ENCODE measurements at regions not wholly inside any gene's neighbourhood (a gene's known extent, or its start where the extent isn't known, plus 50 kb on each side); places are given as distances from the start of the nearest gene placed in this dataset.

- no peak for DNase-seq (ENCODE audit: low read depth in 2 of 2)
Measured at GRCh38 chr1:239786464-239786863, 305.2 kb upstream of the FMN2 start.

GRCh38 chr1:239792157-239792556, 299.5 kb upstream of the FMN2 start:
- no peak for DNase-seq (ENCODE audit: low read depth in 2 of 2)

- no peak for DNase-seq (ENCODE audit: low read depth in 2 of 2)
Measured at GRCh38 chr1:239795304-239795703, 296.4 kb upstream of the FMN2 start.

- no peak for DNase-seq (ENCODE audit: low read depth in 2 of 2)
Measured at GRCh38 chr1:239799617-239800016, 292.1 kb upstream of the FMN2 start.

GRCh38 chr1:239800861-239801260, 290.8 kb upstream of the FMN2 start:
- no peak for DNase-seq (ENCODE audit: low read depth in 2 of 2)

GRCh38 chr1:239802275-239802674, 289.4 kb upstream of the FMN2 start:
- DNase-seq (ENCODE audit: low read depth in 2 of 2), result no peak

GRCh38 chr1:239803781-239804180, 287.9 kb upstream of the FMN2 start:
- DNase-seq (ENCODE audit: low read depth in 2 of 2), result no peak

- no peak for DNase-seq (ENCODE audit: low read depth in 2 of 2)
Measured at GRCh38 chr1:239804266-239804665, 287.4 kb upstream of the FMN2 start.

GRCh38 chr1:239805042-239805441, 286.6 kb upstream of the FMN2 start:
- no peak for DNase-seq (ENCODE audit: low read depth in 2 of 2)

- DNase-seq (ENCODE audit: low read depth in 2 of 2), result no peak
Measured at GRCh38 chr1:239805851-239806772, 285.6 kb upstream of the FMN2 start.

GRCh38 chr1:239806897-239807296, 284.8 kb upstream of the FMN2 start:
- DNase-seq (ENCODE audit: low read depth in 2 of 2), result no peak

- no peak for DNase-seq (ENCODE audit: low read depth in 2 of 2)
Measured at GRCh38 chr1:239807361-239807760, 284.3 kb upstream of the FMN2 start.

GRCh38 chr1:239810061-239810481, 281.6 kb upstream of the FMN2 start:
- DNase-seq (ENCODE audit: low read depth in 2 of 2), result peak; percentile 52 to 59

- no peak for DNase-seq (ENCODE audit: low read depth in 2 of 2)
Measured at GRCh38 chr1:239811211-239811885, 280.3 kb upstream of the FMN2 start.

- no peak for DNase-seq (ENCODE audit: low read depth in 2 of 2)
Measured at GRCh38 chr1:239812580-239812979, 279.1 kb upstream of the FMN2 start.

GRCh38 chr1:239814306-239814881, 277.3 kb upstream of the FMN2 start:
- peak; percentile 46 to 48 for DNase-seq (ENCODE audit: low read depth in 2 of 2)

GRCh38 chr1:239815074-239815473, 276.6 kb upstream of the FMN2 start:
- DNase-seq (ENCODE audit: low read depth in 2 of 2), result no peak

- peak; percentile 45 to 52 for DNase-seq (ENCODE audit: low read depth in 2 of 2)
Measured at GRCh38 chr1:239816081-239816782, 275.5 kb upstream of the FMN2 start.

GRCh38 chr1:239817276-239817675, 274.4 kb upstream of the FMN2 start:
- no peak for DNase-seq (ENCODE audit: low read depth in 2 of 2)

- DNase-seq (ENCODE audit: low read depth in 2 of 2), result no peak
Measured at GRCh38 chr1:239817801-239818200, 273.9 kb upstream of the FMN2 start.

GRCh38 chr1:239819096-239819495, 272.6 kb upstream of the FMN2 start:
- DNase-seq (ENCODE audit: low read depth in 2 of 2), result no peak

- no peak for DNase-seq (ENCODE audit: low read depth in 2 of 2)
Measured at GRCh38 chr1:239819756-239820250, 271.9 kb upstream of the FMN2 start.

All from fibroblast of skin of left biceps (primary cell).